ENCODE measurements at regions not wholly inside any gene's neighbourhood (a gene's known extent, or its start where the extent isn't known, plus 50 kb on each side); places are given as distances from the start of the nearest gene placed in this dataset.

DNA sequence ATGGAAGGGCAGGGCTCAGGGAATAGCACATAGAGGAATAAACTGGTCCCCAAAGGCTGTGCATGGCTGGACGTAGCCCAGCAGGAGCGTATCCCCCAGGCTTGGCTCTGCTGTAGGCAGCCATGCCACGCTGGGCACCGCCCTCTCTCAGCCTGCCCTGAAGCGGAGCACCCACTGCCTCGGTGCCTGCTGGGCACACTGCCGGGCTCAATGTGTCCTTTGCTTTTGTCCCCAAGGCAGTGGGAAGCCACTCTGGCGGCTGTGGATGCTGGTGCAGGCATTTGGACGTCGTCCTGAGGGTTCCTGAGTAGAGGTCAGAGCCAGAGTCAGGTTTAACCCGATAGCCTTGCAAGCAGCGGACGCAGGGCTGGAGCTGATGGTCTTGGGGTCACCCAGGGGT is 141.0 kb downstream of the ENGASE start:
- no peaks in the 10 kb centered on the region for H3K9me3 ChIP-seq (ENCODE audit: control insufficient read depth in 2 of 2, low read length in 2 of 2)
- peaks cover 9 to 11% of the 10 kb centered on the region in 2 donors for H3K27me3 ChIP-seq (ENCODE audit: control insufficient read depth in 2 of 2, insufficient read depth in 2 of 2, low read length in 2 of 2)

DNA sequence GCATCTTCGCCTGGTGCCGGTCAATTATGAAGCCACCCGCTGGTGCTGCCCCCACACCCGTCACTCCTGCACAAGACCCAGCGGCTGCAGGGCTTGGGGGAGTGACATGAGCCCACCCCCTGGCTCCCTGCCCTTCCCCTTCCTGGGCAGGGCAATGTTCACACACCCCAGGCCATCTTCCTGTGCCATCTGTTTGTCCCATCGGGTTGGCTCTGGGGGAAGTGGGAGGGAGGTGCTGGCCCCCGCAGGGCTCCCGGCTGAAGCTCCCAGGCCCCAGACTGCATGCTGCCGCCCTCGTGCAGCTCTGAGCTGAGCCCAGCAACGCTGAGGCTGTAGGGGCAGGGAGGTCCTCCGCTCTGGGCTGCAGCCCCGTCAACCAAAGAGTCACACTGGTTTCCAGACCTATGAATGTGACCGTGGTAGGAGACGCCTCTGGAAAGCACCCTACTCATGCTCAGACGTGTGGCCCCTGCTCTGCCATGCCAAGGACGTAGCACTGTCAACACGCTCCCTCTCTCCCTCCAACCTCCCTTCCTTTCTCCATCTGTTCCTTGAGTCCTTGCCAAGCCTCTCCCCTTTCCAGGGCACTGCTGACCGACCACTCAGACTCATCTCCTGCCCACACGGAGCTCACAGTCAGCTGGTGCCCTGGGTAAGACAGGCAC is 140.4 kb downstream of the ENGASE start:
- H3K9ac ChIP-seq (ENCODE audit: low read depth in 1 of 2, low read length in 2 of 2): no peak overlapping the region
- H3K4me3 ChIP-seq (ENCODE audit: low read length in 2 of 2): no peak overlapping the region
- H3K4me1 ChIP-seq (ENCODE audit: control insufficient read depth in 2 of 2, insufficient read depth in 2 of 2, low read length in 2 of 2): no peaks in the 10 kb centered on the region
- H3K36me3 ChIP-seq (ENCODE audit: control insufficient read depth in 2 of 2, insufficient read depth in 2 of 2, low read length in 2 of 2): no peaks in the 10 kb centered on the region
- no peaks in the 10 kb centered on the region for H3K9me3 ChIP-seq (ENCODE audit: control insufficient read depth in 2 of 2, low read length in 2 of 2)
- no peak overlapping the region for H3K27ac ChIP-seq (ENCODE audit: low read depth in 2 of 2, low read length in 2 of 2)
- peaks cover 3 to 9% of the 10 kb centered on the region in 2 donors for H3K27me3 ChIP-seq (ENCODE audit: control insufficient read depth in 2 of 2, insufficient read depth in 2 of 2, low read length in 2 of 2)

More for the DNA sequence above, 141.0 kb downstream of the ENGASE start:
- Histone ChIP-seq H3K36me3 (ENCODE audit: control insufficient read depth in 2 of 2, insufficient read depth in 2 of 2, low read length in 2 of 2) (no peaks in the 10 kb centered on the region), H3K4me3 (ENCODE audit: low read length in 2 of 2) (no peak overlapping the region), H3K4me1 (ENCODE audit: control insufficient read depth in 2 of 2, insufficient read depth in 2 of 2, low read length in 2 of 2) (no peaks in the 10 kb centered on the region), H3K9ac (ENCODE audit: low read depth in 1 of 2, low read length in 2 of 2) (no peak overlapping the region), H3K27ac (ENCODE audit: low read depth in 2 of 2, low read length in 2 of 2) (no peak overlapping the region)

GRCh38 chr17:79214459-79214858 is 139.8 kb downstream of the ENGASE start:
- H3K4me1 ChIP-seq (ENCODE audit: control insufficient read depth in 2 of 2, insufficient read depth in 2 of 2, low read length in 2 of 2): no peaks in the 10 kb centered on the region
- H3K9me3 ChIP-seq (ENCODE audit: control insufficient read depth in 2 of 2, low read length in 2 of 2): no peaks in the 10 kb centered on the region
- H3K4me3 ChIP-seq (ENCODE audit: low read length in 2 of 2): no peak overlapping the region
- H3K36me3 ChIP-seq (ENCODE audit: control insufficient read depth in 2 of 2, insufficient read depth in 2 of 2, low read length in 2 of 2): no peaks in the 10 kb centered on the region
- peaks cover 3 to 9% of the 10 kb centered on the region in 2 donors for H3K27me3 ChIP-seq (ENCODE audit: control insufficient read depth in 2 of 2, insufficient read depth in 2 of 2, low read length in 2 of 2)
- H3K27ac ChIP-seq (ENCODE audit: low read depth in 2 of 2, low read length in 2 of 2): no peak overlapping the region
- no peak overlapping the region for H3K9ac ChIP-seq (ENCODE audit: low read depth in 1 of 2, low read length in 2 of 2)

- no peaks in the 10 kb centered on the region for H3K36me3 ChIP-seq (ENCODE audit: control insufficient read depth in 2 of 2, insufficient read depth in 2 of 2, low read length in 2 of 2)
- H3K4me1 ChIP-seq (ENCODE audit: control insufficient read depth in 2 of 2, insufficient read depth in 2 of 2, low read length in 2 of 2): no peaks in the 10 kb centered on the region
- H3K27me3 ChIP-seq (ENCODE audit: control insufficient read depth in 2 of 2, insufficient read depth in 2 of 2, low read length in 2 of 2): peaks cover 0 to 11% of the 10 kb centered on the region in 2 donors
- no peak overlapping the region for H3K9ac ChIP-seq (ENCODE audit: low read depth in 1 of 2, low read length in 2 of 2)
- H3K4me3 ChIP-seq (ENCODE audit: low read length in 2 of 2): no peak overlapping the region
- H3K9me3 ChIP-seq (ENCODE audit: control insufficient read depth in 2 of 2, low read length in 2 of 2): no peaks in the 10 kb centered on the region
- no peak overlapping the region for H3K27ac ChIP-seq (ENCODE audit: low read depth in 2 of 2, low read length in 2 of 2)
Measured at GRCh38 chr17:79213305-79213704, 138.7 kb downstream of the ENGASE start.

DNA sequence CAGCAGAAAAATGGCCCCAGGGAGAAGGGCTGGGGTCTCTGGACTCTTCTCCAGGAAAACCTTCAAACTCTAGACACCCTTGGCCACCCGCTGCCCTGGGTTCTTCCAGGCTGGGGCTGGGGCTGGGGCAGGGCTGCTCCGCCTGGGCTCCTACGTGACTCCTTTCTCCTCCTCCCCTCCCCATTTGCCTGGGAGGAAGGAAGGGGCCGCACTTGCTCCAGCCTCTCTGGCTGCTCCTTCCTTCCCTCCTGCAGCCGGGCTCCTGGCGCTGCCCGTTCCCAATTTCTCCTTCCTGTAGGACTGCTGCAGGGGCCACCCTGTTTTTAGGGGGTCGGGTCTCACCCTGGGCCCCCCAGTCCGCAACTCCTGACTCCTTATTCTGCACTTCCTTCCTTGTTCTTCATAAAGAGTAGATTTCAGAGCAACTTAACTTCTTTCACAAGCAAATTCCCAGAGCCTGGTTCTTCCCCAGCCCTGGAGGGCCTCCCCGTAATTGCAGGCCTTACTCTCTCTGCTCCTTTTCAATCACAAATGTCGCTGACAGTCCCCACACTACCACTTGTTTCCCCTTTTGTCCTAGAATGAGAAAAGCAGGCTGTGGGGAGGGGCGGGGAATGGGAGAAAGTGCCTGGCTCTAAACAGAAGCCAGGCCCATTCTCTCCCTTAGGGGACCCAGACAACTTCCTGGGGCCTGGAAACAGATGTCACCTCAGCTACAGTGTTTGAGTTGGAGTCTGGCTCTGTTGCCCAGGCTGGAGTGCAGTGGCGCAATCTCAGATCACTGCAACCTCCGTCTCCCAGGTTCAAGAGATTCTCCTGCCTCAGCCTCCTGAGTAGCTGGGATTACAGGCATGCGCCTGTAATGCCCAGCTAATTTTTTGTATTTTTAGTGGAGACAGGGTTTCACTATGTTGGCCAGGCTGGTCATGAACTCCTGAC is 137.8 kb downstream of the ENGASE start:
- Histone ChIP-seq H3K27me3 (ENCODE audit: control insufficient read depth in 2 of 2, insufficient read depth in 2 of 2, low read length in 2 of 2) (peaks cover 0 to 10% of the 10 kb centered on the region in 2 donors), H3K9ac (ENCODE audit: low read depth in 1 of 2, low read length in 2 of 2) (no peak overlapping the region), H3K4me1 (ENCODE audit: control insufficient read depth in 2 of 2, insufficient read depth in 2 of 2, low read length in 2 of 2) (no peaks in the 10 kb centered on the region), H3K36me3 (ENCODE audit: control insufficient read depth in 2 of 2, insufficient read depth in 2 of 2, low read length in 2 of 2) (no peaks in the 10 kb centered on the region), H3K27ac (ENCODE audit: low read depth in 2 of 2, low read length in 2 of 2) (no peak overlapping the region), H3K4me3 (ENCODE audit: low read length in 2 of 2) (no peak overlapping the region), H3K9me3 (ENCODE audit: control insufficient read depth in 2 of 2, low read length in 2 of 2) (no peaks in the 10 kb centered on the region)

- no peaks in the 10 kb centered on the region for H3K36me3 ChIP-seq (ENCODE audit: control insufficient read depth in 2 of 2, insufficient read depth in 2 of 2, low read length in 2 of 2)
- H3K4me3 ChIP-seq (ENCODE audit: low read length in 2 of 2): no peak overlapping the region
- H3K4me1 ChIP-seq (ENCODE audit: control insufficient read depth in 2 of 2, insufficient read depth in 2 of 2, low read length in 2 of 2): no peaks in the 10 kb centered on the region
- no peaks in the 10 kb centered on the region for H3K9me3 ChIP-seq (ENCODE audit: control insufficient read depth in 2 of 2, low read length in 2 of 2)
- H3K27ac ChIP-seq (ENCODE audit: low read depth in 2 of 2, low read length in 2 of 2): no peak overlapping the region
- H3K9ac ChIP-seq (ENCODE audit: low read depth in 1 of 2, low read length in 2 of 2): no peak overlapping the region
- peaks cover 0 to 5% of the 10 kb centered on the region in 2 donors for H3K27me3 ChIP-seq (ENCODE audit: control insufficient read depth in 2 of 2, insufficient read depth in 2 of 2, low read length in 2 of 2)
Measured at GRCh38 chr17:79211061-79211770, 136.6 kb downstream of the ENGASE start.

GRCh38 chr17:79210638-79211037 is 136.0 kb downstream of the ENGASE start:
- H3K27me3 ChIP-seq (ENCODE audit: control insufficient read depth in 2 of 2, insufficient read depth in 2 of 2, low read length in 2 of 2): peaks cover 0 to 5% of the 10 kb centered on the region in 2 donors
- H3K36me3 ChIP-seq (ENCODE audit: control insufficient read depth in 2 of 2, insufficient read depth in 2 of 2, low read length in 2 of 2): no peaks in the 10 kb centered on the region
- no peaks in the 10 kb centered on the region for H3K4me1 ChIP-seq (ENCODE audit: control insufficient read depth in 2 of 2, insufficient read depth in 2 of 2, low read length in 2 of 2)
- no peak overlapping the region for H3K4me3 ChIP-seq (ENCODE audit: low read length in 2 of 2)
- H3K27ac ChIP-seq (ENCODE audit: low read depth in 2 of 2, low read length in 2 of 2): no peak overlapping the region
- no peaks in the 10 kb centered on the region for H3K9me3 ChIP-seq (ENCODE audit: control insufficient read depth in 2 of 2, low read length in 2 of 2)
- H3K9ac ChIP-seq (ENCODE audit: low read depth in 1 of 2, low read length in 2 of 2): no peak overlapping the region

DNA sequence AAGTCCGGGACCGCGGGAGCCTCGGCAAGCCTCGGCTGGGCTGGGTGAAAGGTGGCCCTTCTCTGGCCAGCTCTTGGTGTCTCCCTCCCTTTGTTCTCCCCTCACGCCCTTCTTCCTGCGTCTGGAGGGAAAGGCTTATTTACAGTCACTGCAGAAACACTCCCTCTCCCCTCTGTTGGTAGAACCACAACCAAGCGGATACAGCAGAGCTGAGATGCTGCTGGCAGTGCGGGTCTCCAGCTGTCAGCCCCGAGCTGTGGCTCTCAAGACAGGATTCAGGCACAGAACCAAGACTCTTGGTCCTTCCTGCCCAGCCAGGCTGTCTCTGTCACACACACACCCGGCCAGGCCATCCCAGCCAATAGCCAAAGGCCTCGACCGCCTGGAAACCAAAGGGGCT is 133.3 kb downstream of the ENGASE start:
- Histone ChIP-seq H3K4me1 (ENCODE audit: control insufficient read depth in 2 of 2, insufficient read depth in 2 of 2, low read length in 2 of 2) (no peaks in the 10 kb centered on the region), H3K36me3 (ENCODE audit: control insufficient read depth in 2 of 2, insufficient read depth in 2 of 2, low read length in 2 of 2) (no peaks in the 10 kb centered on the region), H3K9me3 (ENCODE audit: control insufficient read depth in 2 of 2, low read length in 2 of 2) (no peaks in the 10 kb centered on the region), H3K27me3 (ENCODE audit: control insufficient read depth in 2 of 2, insufficient read depth in 2 of 2, low read length in 2 of 2) (peaks cover 2 to 5% of the 10 kb centered on the region in 2 donors), H3K9ac (ENCODE audit: low read depth in 1 of 2, low read length in 2 of 2) (no peak overlapping the region), H3K4me3 (ENCODE audit: low read length in 2 of 2) (no peak overlapping the region), H3K27ac (ENCODE audit: low read depth in 2 of 2, low read length in 2 of 2) (no peak overlapping the region)

- no peaks in the 10 kb centered on the region for H3K9me3 ChIP-seq (ENCODE audit: control insufficient read depth in 2 of 2, low read length in 2 of 2)
- no peaks in the 10 kb centered on the region for H3K36me3 ChIP-seq (ENCODE audit: control insufficient read depth in 2 of 2, insufficient read depth in 2 of 2, low read length in 2 of 2)
- H3K27ac ChIP-seq (ENCODE audit: low read depth in 2 of 2, low read length in 2 of 2): no peak overlapping the region
- no peak overlapping the region for H3K4me3 ChIP-seq (ENCODE audit: low read length in 2 of 2)
- H3K4me1 ChIP-seq (ENCODE audit: control insufficient read depth in 2 of 2, insufficient read depth in 2 of 2, low read length in 2 of 2): no peaks in the 10 kb centered on the region
- no peak overlapping the region for H3K9ac ChIP-seq (ENCODE audit: low read depth in 1 of 2, low read length in 2 of 2)
- peaks cover 2 to 5% of the 10 kb centered on the region in 2 donors for H3K27me3 ChIP-seq (ENCODE audit: control insufficient read depth in 2 of 2, insufficient read depth in 2 of 2, low read length in 2 of 2)
Measured at GRCh38 chr17:79205688-79206205, 131.1 kb downstream of the ENGASE start.
